A549 (cell line): ENCODE measurements at regions not wholly inside any gene's neighbourhood (a gene's known extent, or its start where the extent isn't known, plus 50 kb on each side); places are given as distances from the start of the nearest gene placed in this dataset.

Experiments
- CTCF ChIP-seq: fragments of >200 bp; sonication (Bioruptor Twin); formaldehyde crosslinking; IDR thresholded peaks from 3 replicates; pipeline ENCODE4 v1.5.1; 2016
- EP300 ChIP-seq, 2 experiments: fragments of >200 bp; sonication (Bioruptor Twin); formaldehyde crosslinking; IDR thresholded peaks; 2 replicates in 1 of 2; 3 replicates in 1 of 2; pipeline ENCODE4 v1.6.1; 2016 to 2017
- HES2 ChIP-seq: fragments of >200 bp; sonication (Bioruptor Twin); formaldehyde crosslinking; IDR thresholded peaks from 2 replicates; pipeline ENCODE4 v1.6.1; 2016
- HOXA7 ChIP-seq: fragments of 250-450 bp; sonication (Bioruptor Pico); IDR thresholded peaks from 2 replicates; pipeline ENCODE4 v1.5.0; 2020; ENCODE audit warnings: mild to moderate bottlenecking, moderate library complexity
- KDM1A ChIP-seq: fragments of 200-600 bp; sonication (generic); IDR thresholded peaks from 2 replicates; pipeline ENCODE4 v1.6.1; 2016; ENCODE audit warnings: low read depth, mild to moderate bottlenecking
- MAFK ChIP-seq: fragments of 450-650 bp; IDR thresholded peaks from 2 replicates; pipeline ENCODE4 v1.6.1; 2014; ENCODE audit not compliant: partially characterized antibody
- NFE2L2 ChIP-seq: fragments of 150-350 bp; conservative IDR thresholded peaks from 2 replicates; pipeline ENCODE4 v1.6.1; 2014; ENCODE audit warnings: low read length
- RFX5 ChIP-seq: fragments of 450-650 bp; IDR thresholded peaks from 2 replicates; pipeline ENCODE4 v1.7.1; 2014; ENCODE audit warnings: antibody characterized with exemption, mild to moderate bottlenecking, moderate library complexity

DNA sequence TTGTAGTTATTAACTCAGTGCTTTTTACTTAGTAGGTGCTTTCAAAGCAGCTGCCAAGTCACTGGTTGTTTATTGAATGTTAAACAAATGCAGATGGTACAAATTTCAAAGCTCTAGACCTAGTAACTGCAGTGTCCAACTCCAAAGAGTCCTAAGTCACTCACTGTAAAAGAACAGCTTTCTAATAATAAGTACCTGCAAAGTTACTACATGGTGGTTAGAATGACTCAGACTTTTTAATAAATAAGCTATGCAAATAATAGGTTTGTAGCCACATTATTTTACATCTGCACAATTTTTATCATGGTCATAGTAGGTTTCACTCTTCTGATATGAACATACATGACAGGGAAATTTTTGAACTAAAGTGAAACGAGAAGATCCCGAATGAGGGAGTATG is 1620.4 kb upstream of the CELF4 start:
- TF ChIP-seq MAFK (no peak), EP300 (IDR thresholded peaks at IDR 0.05) (no peak), CTCF (no peak), KDM1A (no peak), NFE2L2 (no peak), RFX5 (no peak), HES2 (no peak), HOXA7 (CRISPR knock-in tag) (no peak)
